Naive thymus-derived CD4-positive, alpha-beta T cell (primary cell): ENCODE measurements at regions not wholly inside any gene's neighbourhood (a gene's known extent, or its start where the extent isn't known, plus 50 kb on each side); places are given as distances from the start of the nearest gene placed in this dataset.
"Not testable (repeated sequence)": the region's sequence is repeated elsewhere in the genome, so short reads cannot be mapped to it uniquely, and the experiment has no call there.

Source experiments
- ATAC-seq: fragments of 150-1000 bp; cut with Tn5 transposase; 2 replicates; pipeline ENCODE4 v1.10.0; 2021; ENCODE audit warnings: mild to moderate bottlenecking, moderate library complexity
- CTCF ChIA-PET: fragments of 350-600 bp; sonication (Branson Sonifier 250); formaldehyde crosslinking; loops from one replicate; lab custom pipeline; 2021; ENCODE audit warnings: antibody characterized with exemption; lab: Charles Lee
- POLR2A ChIA-PET: fragments of 350-600 bp; sonication (Branson Sonifier 250); formaldehyde crosslinking; loops from one replicate; lab custom pipeline; 2021; ENCODE audit warnings: antibody characterized with exemption, inconsistent platforms; lab: Charles Lee
- DNase-seq, 9 donors: peaks; one replicate each; pipeline versions ENCODE4 v3.0.0 to v3.0.0-alpha.2; 2020 to 2022; ENCODE audit warnings: mixed read lengths in 1 of 9
- H3K27ac ChIP-seq: one replicate; pipeline ENCODE4 v1.7.0; 2013; ENCODE audit warnings: mild to moderate bottlenecking, low read depth, low read length, moderate library complexity
- H3K27me3 ChIP-seq, 2 donors: one replicate each; pipeline ENCODE4 v1.7.0; 2013; ENCODE audit warnings: low read length in 2 of 2, mild to moderate bottlenecking in 2 of 2, moderate library complexity in 2 of 2; ENCODE audit not compliant: control insufficient read depth in 2 of 2, insufficient read depth in 2 of 2
- H3K36me3 ChIP-seq, 3 experiments: 1 replicate in 2 of 3; 2 replicates in 1 of 3; pipeline ENCODE4 v1.7.0; 2013; ENCODE audit warnings: low read length in 3 of 3, mild to moderate bottlenecking in 3 of 3, moderate library complexity in 1 of 3; ENCODE audit not compliant: insufficient read depth in 3 of 3, control insufficient read depth in 2 of 3
- H3K4me1 ChIP-seq, 2 donors: one replicate each; pipeline ENCODE4 v1.7.0; 2013; ENCODE audit warnings: low read length in 2 of 2, mild to moderate bottlenecking in 2 of 2, moderate library complexity in 1 of 2; ENCODE audit not compliant: control insufficient read depth in 2 of 2, insufficient read depth in 2 of 2
- H3K4me3 ChIP-seq: 2 replicates; pipeline ENCODE4 v1.7.0; 2013; ENCODE audit warnings: mild to moderate bottlenecking, low read length
- H3K9me3 ChIP-seq, 3 experiments: 1 replicate in 2 of 3; 2 replicates in 1 of 3; pipeline ENCODE4 v1.7.0; 2013; ENCODE audit warnings: low read length in 3 of 3; ENCODE audit not compliant: control insufficient read depth in 2 of 3
- H3K27ac Mint-ChIP-seq, 9 donors: one replicate each; pipeline ENCODE4 v1.8.0; 2020 to 2022; ENCODE audit warnings: mixed read lengths in 9 of 9, mild to moderate bottlenecking in 8 of 9, moderate library complexity in 5 of 9, inconsistent platforms in 2 of 9
- H3K27me3 Mint-ChIP-seq, 5 donors: one replicate each; pipeline ENCODE4 v1.8.0; 2021 to 2022; ENCODE audit warnings: mixed read lengths in 5 of 5, mild to moderate bottlenecking in 1 of 5
- H3K36me3 Mint-ChIP-seq, 5 donors: one replicate each; pipeline ENCODE4 v1.8.0; 2020 to 2022; ENCODE audit warnings: mixed read lengths in 5 of 5, mild to moderate bottlenecking in 3 of 5, inconsistent platforms in 1 of 5
- H3K4me1 Mint-ChIP-seq, 7 donors: one replicate each; pipeline ENCODE4 v1.8.0; 2020 to 2022; ENCODE audit warnings: mixed read lengths in 7 of 7, mild to moderate bottlenecking in 3 of 7, inconsistent platforms in 1 of 7
- H3K4me3 Mint-ChIP-seq, 10 donors: one replicate each; pipeline ENCODE4 v1.8.0; 2020 to 2022; ENCODE audit warnings: mild to moderate bottlenecking in 10 of 10, mixed read lengths in 10 of 10, moderate library complexity in 6 of 10, inconsistent platforms in 2 of 10
- H3K9me3 Mint-ChIP-seq, 11 donors: one replicate each; pipeline ENCODE4 v1.8.0; 2020 to 2022; ENCODE audit warnings: mixed read lengths in 11 of 11, mild to moderate bottlenecking in 4 of 11, inconsistent platforms in 1 of 11, moderate library complexity in 1 of 11
- intact Hi-C, 2 donors: fragments of 100-400 bp; cut with micrococcal nuclease; formaldehyde crosslinking; loops; one replicate each; pipeline ENCODE4 v1.15.1; 2023

- peaks cover 0 to 11% (median 0%) of the 10 kb centered on the region in 7 donors for H3K4me1 Mint-ChIP-seq
- CTCF ChIA-PET, H3K9me3 ChIP-seq, H3K27me3 Mint-ChIP-seq, ATAC-seq, H3K4me1 ChIP-seq, DNase-seq, H3K9me3 Mint-ChIP-seq, H3K27ac ChIP-seq, H3K27me3 ChIP-seq, POLR2A ChIA-PET, H3K4me3 ChIP-seq, H3K27ac Mint-ChIP-seq, H3K36me3 Mint-ChIP-seq, intact Hi-C loops, H3K36me3 ChIP-seq, H3K4me3 Mint-ChIP-seq: not testable (repeated sequence)
These were observed 96.3 kb upstream of the PLGLB2 start for GRCh38 chr2:87651589-87651988.

- H3K27ac Mint-ChIP-seq, H3K36me3 Mint-ChIP-seq, H3K9me3 Mint-ChIP-seq, H3K4me1 ChIP-seq, H3K4me3 Mint-ChIP-seq, ATAC-seq, H3K9me3 ChIP-seq, H3K27me3 Mint-ChIP-seq, CTCF ChIA-PET, H3K27ac ChIP-seq, intact Hi-C loops, H3K36me3 ChIP-seq, POLR2A ChIA-PET, H3K27me3 ChIP-seq, DNase-seq, H3K4me3 ChIP-seq: not testable (repeated sequence)
- peaks cover 0 to 11% (median 0%) of the 10 kb centered on the region in 7 donors for H3K4me1 Mint-ChIP-seq
These were observed 94.5 kb upstream of the PLGLB2 start for GRCh38 chr2:87653373-87653772.

GRCh38 chr2:87654136-87654814 is 93.6 kb upstream of the PLGLB2 start:
- DNase-seq, H3K4me1 ChIP-seq, H3K9me3 Mint-ChIP-seq, CTCF ChIA-PET, intact Hi-C loops, H3K9me3 ChIP-seq, H3K4me3 Mint-ChIP-seq, H3K4me3 ChIP-seq, H3K36me3 Mint-ChIP-seq, H3K27me3 Mint-ChIP-seq, H3K27me3 ChIP-seq, ATAC-seq, H3K27ac ChIP-seq, H3K36me3 ChIP-seq, POLR2A ChIA-PET: not testable (repeated sequence)
- peaks cover 0 to 11% (median 0%) of the 10 kb centered on the region in 7 donors for H3K4me1 Mint-ChIP-seq
- H3K27ac Mint-ChIP-seq: peak overlapping the region in 1 of 9 donors; percentile 58

- H3K4me3 Mint-ChIP-seq, H3K27ac ChIP-seq, POLR2A ChIA-PET, H3K9me3 Mint-ChIP-seq, H3K4me3 ChIP-seq, H3K4me1 ChIP-seq, H3K36me3 ChIP-seq, H3K27me3 ChIP-seq, DNase-seq, H3K27me3 Mint-ChIP-seq, H3K4me1 Mint-ChIP-seq, CTCF ChIA-PET, intact Hi-C loops, H3K9me3 ChIP-seq, ATAC-seq, H3K36me3 Mint-ChIP-seq: not testable (repeated sequence)
- peak overlapping the region in 1 of 9 donors; percentile 49 for H3K27ac Mint-ChIP-seq
These were observed 90.0 kb upstream of the PLGLB2 start for GRCh38 chr2:87657915-87658314.

- H3K36me3 ChIP-seq, H3K4me1 ChIP-seq, H3K36me3 Mint-ChIP-seq, ATAC-seq, H3K4me3 Mint-ChIP-seq, intact Hi-C loops, POLR2A ChIA-PET, H3K9me3 Mint-ChIP-seq, CTCF ChIA-PET, H3K27me3 Mint-ChIP-seq, H3K9me3 ChIP-seq, H3K4me3 ChIP-seq, H3K27ac ChIP-seq, H3K27me3 ChIP-seq, DNase-seq, H3K4me1 Mint-ChIP-seq: not testable (repeated sequence)
- H3K27ac Mint-ChIP-seq: peak overlapping the region in 1 of 9 donors; percentile 39
These were observed 89.5 kb upstream of the PLGLB2 start for GRCh38 chr2:87658357-87658756.

GRCh38 chr2:87658976-87659375 is 88.9 kb upstream of the PLGLB2 start:
- H3K36me3 Mint-ChIP-seq, H3K27ac ChIP-seq, POLR2A ChIA-PET, H3K4me1 Mint-ChIP-seq, H3K27me3 Mint-ChIP-seq, DNase-seq, intact Hi-C loops, ATAC-seq, H3K4me1 ChIP-seq, CTCF ChIA-PET, H3K4me3 Mint-ChIP-seq, H3K27ac Mint-ChIP-seq, H3K9me3 Mint-ChIP-seq, H3K9me3 ChIP-seq, H3K27me3 ChIP-seq, H3K36me3 ChIP-seq, H3K4me3 ChIP-seq: not testable (repeated sequence)

- H3K9me3 ChIP-seq, ATAC-seq, DNase-seq, H3K4me1 Mint-ChIP-seq, intact Hi-C loops, H3K27me3 Mint-ChIP-seq, CTCF ChIA-PET, H3K36me3 Mint-ChIP-seq, H3K4me1 ChIP-seq, H3K27ac ChIP-seq, H3K4me3 Mint-ChIP-seq, POLR2A ChIA-PET, H3K4me3 ChIP-seq, H3K36me3 ChIP-seq, H3K27me3 ChIP-seq, H3K9me3 Mint-ChIP-seq: not testable (repeated sequence)
- peak overlapping the region in 1 of 9 donors; percentile 71 for H3K27ac Mint-ChIP-seq
These were observed 87.7 kb upstream of the PLGLB2 start for GRCh38 chr2:87660164-87660563.
